Mesendoderm (in vitro differentiated cells): ENCODE measurements at regions not wholly inside any gene's neighbourhood (a gene's known extent, or its start where the extent isn't known, plus 50 kb on each side); places are given as distances from the start of the nearest gene placed in this dataset.

Experiments used
- DNase-seq: peaks from one replicate; pipeline ENCODE4 v3.0.0; 2013
- H2AK5ac ChIP-seq: 2 replicates; pipeline ENCODE4 v1.6.1; 2013; ENCODE audit warnings: low read length, inconsistent platforms
- H2BK120ac ChIP-seq: 2 replicates; pipeline ENCODE4 v1.6.1; 2013; ENCODE audit warnings: low read depth, mild to moderate bottlenecking, low read length, moderate library complexity, mixed read lengths
- H2BK15ac ChIP-seq: replicated peaks from 2 replicates; pipeline ENCODE4 v1.6.1; 2013; ENCODE audit warnings: low read depth, mild to moderate bottlenecking, moderate library complexity
- H2BK5ac ChIP-seq: 2 replicates; pipeline ENCODE4 v1.6.1; 2013; ENCODE audit warnings: low read length, inconsistent platforms
- H3K18ac ChIP-seq: 2 replicates; pipeline ENCODE4 v1.6.1; 2013; ENCODE audit warnings: mild to moderate bottlenecking, low read length, mixed read lengths
- H3K23ac ChIP-seq: one replicate; pipeline ENCODE4 v1.6.1; 2013; ENCODE audit warnings: low read length
- H3K27ac ChIP-seq: 2 replicates; pipeline ENCODE4 v1.5.1; 2013; ENCODE audit warnings: low read depth, mild to moderate bottlenecking, inconsistent platforms, low read length, moderate library complexity
- H3K27me3 ChIP-seq: 2 replicates; pipeline ENCODE4 v1.6.1; 2013; ENCODE audit warnings: low read length, control low read depth, mild to moderate bottlenecking, inconsistent platforms; ENCODE audit not compliant: insufficient read depth, poor library complexity
- H3K36me3 ChIP-seq: 2 replicates; pipeline ENCODE4 v1.6.1; 2013; ENCODE audit warnings: low read length, inconsistent platforms; ENCODE audit not compliant: control insufficient read depth, insufficient read depth
- H3K4ac ChIP-seq: one replicate; pipeline ENCODE4 v1.6.1; 2013; ENCODE audit warnings: low read depth, mild to moderate bottlenecking, low read length, moderate library complexity
- H3K4me1 ChIP-seq: 2 replicates; pipeline ENCODE4 v1.6.1; 2013; ENCODE audit warnings: low read depth, low read length, inconsistent platforms; ENCODE audit not compliant: control insufficient read depth
- H3K4me2 ChIP-seq: 2 replicates; pipeline ENCODE4 v1.6.1; 2013; ENCODE audit warnings: low read length
- H3K4me3 ChIP-seq: 2 replicates; pipeline ENCODE4 v1.5.1; 2013; ENCODE audit warnings: mild to moderate bottlenecking, low read length
- H3K56ac ChIP-seq: one replicate; pipeline ENCODE4 v1.6.1; 2013; ENCODE audit warnings: low read length
- H3K79me1 ChIP-seq: 2 replicates; pipeline ENCODE4 v1.6.1; 2013; ENCODE audit warnings: low read length, inconsistent platforms
- H3K79me2 ChIP-seq: 2 replicates; pipeline ENCODE4 v1.6.1; 2013; ENCODE audit warnings: mild to moderate bottlenecking, low read length; ENCODE audit not compliant: control insufficient read depth, insufficient read depth
- H3K9ac ChIP-seq: 2 replicates; pipeline ENCODE4 v1.6.1; 2013; ENCODE audit warnings: low read length, inconsistent platforms
- H4K5ac ChIP-seq: one replicate; pipeline ENCODE4 v1.6.1; 2013; ENCODE audit warnings: low read length
- H4K8ac ChIP-seq: one replicate; pipeline ENCODE4 v1.6.1; 2013; ENCODE audit warnings: low read depth, mild to moderate bottlenecking, control low read depth, low read length, moderate library complexity
- WGBS: extraction: QIAGEN DNeasy Blood & Tissue Kit; methylation state at CpG from one replicate; pipeline ENCODE4 v1.1.7; 2013; ENCODE audit warnings: low lambda C conversion rate, missing lambda C conversion rate; ENCODE audit not compliant: insufficient coverage; ENCODE audit errors: extremely low coverage; 5-methylcytosine and 5-hydroxymethylcytosine counted together

- Histone ChIP-seq H2BK120ac (no peak overlapping the region), H3K4me1 (no peaks in the 10 kb centered on the region), H3K79me1 (no peaks in the 10 kb centered on the region), H3K27me3 (no peaks in the 10 kb centered on the region), H3K27ac (no peak overlapping the region), H3K23ac (no peak overlapping the region), H3K9ac (no peak overlapping the region), H3K4me3 (no peak overlapping the region), H3K56ac (no peak overlapping the region), H3K4me2 (no peak overlapping the region), H3K79me2 (no peaks in the 10 kb centered on the region), H4K5ac (no peak overlapping the region), H2BK15ac (no peak overlapping the region), H3K36me3 (no peaks in the 10 kb centered on the region), H2AK5ac (no peak overlapping the region), H3K4ac (no peak overlapping the region), H2BK5ac (no peak overlapping the region), H3K18ac (no peak overlapping the region), H4K8ac (peak overlapping the region; percentile 28)
- WGBS: no CpG with 5 or more reads among the region's 6 CpGs
- DNase-seq: no peak
These were observed 215.0 kb upstream of the AGAP1 start for GRCh38 chr2:235278771-235279355.

- H2BK5ac ChIP-seq: no peak overlapping the region
- no peaks in the 10 kb centered on the region for H3K4me1 ChIP-seq
- H3K27me3 ChIP-seq: no peaks in the 10 kb centered on the region
- no peaks in the 10 kb centered on the region for H3K79me1 ChIP-seq
- no peak overlapping the region for H3K4me3 ChIP-seq
- H3K18ac ChIP-seq: no peak overlapping the region
- H2AK5ac ChIP-seq: no peak overlapping the region
- H3K4me2 ChIP-seq: no peak overlapping the region
- H3K36me3 ChIP-seq: no peaks in the 10 kb centered on the region
- no peaks in the 10 kb centered on the region for H3K79me2 ChIP-seq
- H3K23ac ChIP-seq: no peak overlapping the region
- no peak overlapping the region for H3K9ac ChIP-seq
- no CpG with 5 or more reads among the region's 1 CpG for WGBS
- H3K4ac ChIP-seq: no peak overlapping the region
- no peak overlapping the region for H2BK120ac ChIP-seq
- H3K56ac ChIP-seq: no peak overlapping the region
- H2BK15ac ChIP-seq: no peak overlapping the region
- no peak overlapping the region for H4K5ac ChIP-seq
- H3K27ac ChIP-seq: no peak overlapping the region
- no peak overlapping the region for H4K8ac ChIP-seq
- no peak for DNase-seq
These were observed 213.9 kb upstream of the AGAP1 start for GRCh38 chr2:235279965-235280364.

GRCh38 chr2:235283246-235283645 lies 210.6 kb upstream of the AGAP1 start:
- Histone ChIP-seq H4K8ac (no peak overlapping the region), H3K79me2 (no peaks in the 10 kb centered on the region), H3K9ac (no peak overlapping the region), H3K79me1 (no peaks in the 10 kb centered on the region), H2AK5ac (no peak overlapping the region), H3K4me1 (no peaks in the 10 kb centered on the region), H3K27ac (no peak overlapping the region), H3K23ac (no peak overlapping the region), H2BK120ac (no peak overlapping the region), H3K36me3 (no peaks in the 10 kb centered on the region), H3K4me2 (no peak overlapping the region), H4K5ac (no peak overlapping the region), H2BK5ac (no peak overlapping the region), H2BK15ac (no peak overlapping the region), H3K56ac (no peak overlapping the region), H3K18ac (no peak overlapping the region), H3K27me3 (no peaks in the 10 kb centered on the region), H3K4me3 (no peak overlapping the region), H3K4ac (no peak overlapping the region)
- WGBS: no CpG with 5 or more reads among the region's 2 CpGs
- no peak for DNase-seq

- H4K8ac ChIP-seq: no peak overlapping the region
- no peak overlapping the region for H2BK5ac ChIP-seq
- H3K18ac ChIP-seq: no peak overlapping the region
- no peak overlapping the region for H2BK15ac ChIP-seq
- H3K79me2 ChIP-seq: no peaks in the 10 kb centered on the region
- H2BK120ac ChIP-seq: no peak overlapping the region
- H2AK5ac ChIP-seq: no peak overlapping the region
- no CpG with 5 or more reads among the region's 3 CpGs for WGBS
- no peaks in the 10 kb centered on the region for H3K79me1 ChIP-seq
- no peaks in the 10 kb centered on the region for H3K27me3 ChIP-seq
- H3K36me3 ChIP-seq: no peaks in the 10 kb centered on the region
- no peak overlapping the region for H3K4me2 ChIP-seq
- no peak overlapping the region for H3K23ac ChIP-seq
- no peaks in the 10 kb centered on the region for H3K4me1 ChIP-seq
- no peak overlapping the region for H3K27ac ChIP-seq
- H3K4me3 ChIP-seq: no peak overlapping the region
- DNase-seq: no peak
- no peak overlapping the region for H3K9ac ChIP-seq
- H3K4ac ChIP-seq: no peak overlapping the region
- H3K56ac ChIP-seq: no peak overlapping the region
- no peak overlapping the region for H4K5ac ChIP-seq
These were observed 207.0 kb upstream of the AGAP1 start for GRCh38 chr2:235286622-235287374.

- H2AK5ac ChIP-seq: no peak overlapping the region
- WGBS: no CpG with 5 or more reads among the region's 6 CpGs
- H3K23ac ChIP-seq: no peak overlapping the region
- no peak overlapping the region for H3K4me3 ChIP-seq
- no peak overlapping the region for H4K8ac ChIP-seq
- H3K36me3 ChIP-seq: no peaks in the 10 kb centered on the region
- H3K4me2 ChIP-seq: no peak overlapping the region
- H4K5ac ChIP-seq: no peak overlapping the region
- H3K18ac ChIP-seq: no peak overlapping the region
- no peaks in the 10 kb centered on the region for H3K4me1 ChIP-seq
- H3K79me1 ChIP-seq: no peaks in the 10 kb centered on the region
- no peaks in the 10 kb centered on the region for H3K79me2 ChIP-seq
- H3K4ac ChIP-seq: no peak overlapping the region
- no peak overlapping the region for H3K27ac ChIP-seq
- H3K27me3 ChIP-seq: no peaks in the 10 kb centered on the region
- DNase-seq: no peak
- H2BK120ac ChIP-seq: no peak overlapping the region
- H2BK15ac ChIP-seq: no peak overlapping the region
- H3K9ac ChIP-seq: no peak overlapping the region
- H2BK5ac ChIP-seq: no peak overlapping the region
- H3K56ac ChIP-seq: no peak overlapping the region
These were observed 206.5 kb upstream of the AGAP1 start for GRCh38 chr2:235287375-235287733.

- WGBS: no CpG with 5 or more reads among the region's 4 CpGs
- Histone ChIP-seq H3K4me1 (no peaks in the 10 kb centered on the region), H3K56ac (no peak overlapping the region), H2AK5ac (no peak overlapping the region), H3K27me3 (no peaks in the 10 kb centered on the region), H4K8ac (no peak overlapping the region), H3K4ac (no peak overlapping the region), H3K4me3 (no peak overlapping the region), H3K79me2 (no peaks in the 10 kb centered on the region), H2BK120ac (no peak overlapping the region), H3K4me2 (no peak overlapping the region), H2BK15ac (no peak overlapping the region), H3K9ac (no peak overlapping the region), H2BK5ac (no peak overlapping the region), H3K23ac (no peak overlapping the region), H3K36me3 (no peaks in the 10 kb centered on the region), H4K5ac (no peak overlapping the region), H3K18ac (no peak overlapping the region), H3K79me1 (no peaks in the 10 kb centered on the region), H3K27ac (no peak overlapping the region)
- DNase-seq: no peak
These were observed 202.4 kb upstream of the AGAP1 start for GRCh38 chr2:235291461-235291860.
